Left ventricle myocardium inferior (tissue), 1 donor: ENCODE measurements at regions not wholly inside any gene's neighbourhood (a gene's known extent, or its start where the extent isn't known, plus 50 kb on each side); places are given as distances from the start of the nearest gene placed in this dataset.

ENCODE experiments used
- DNase-seq: peaks from one replicate; pipeline ENCODE4 v3.0.0-alpha.2; 2020
- H3K27ac ChIP-seq: fragments of 200-600 bp; replicated peaks from 2 replicates; pipeline ENCODE4 v1.8.0; 2021
- H3K27me3 ChIP-seq: fragments of 200-600 bp; 2 replicates; pipeline ENCODE4 v1.8.0; 2021; ENCODE audit warnings: low read depth
- H3K36me3 ChIP-seq: fragments of 200-600 bp; 2 replicates; pipeline ENCODE4 v1.8.0; 2021
- H3K4me1 ChIP-seq: fragments of 200-600 bp; 2 replicates; pipeline ENCODE4 v1.8.0; 2021
- H3K4me3 ChIP-seq: fragments of 200-600 bp; 2 replicates; pipeline ENCODE4 v1.8.0; 2021; ENCODE audit warnings: mild to moderate bottlenecking, moderate library complexity
- H3K9me3 ChIP-seq: fragments of 200-600 bp; replicated peaks from 2 replicates; pipeline ENCODE4 v1.8.0; 2021
- CTCF ChIP-seq: fragments of 200-600 bp; IDR thresholded peaks from 2 replicates; pipeline ENCODE4 v1.8.0; 2021; ENCODE audit warnings: antibody characterized with exemption, mild to moderate bottlenecking, borderline replicate concordance
- intact Hi-C: fragments of 100-400 bp; cut with micrococcal nuclease; formaldehyde crosslinking; loops from one replicate; pipeline ENCODE4 v1.11.0; 2022
- donor health status: DM: no; HTN: yes; CAD: no; lungs with severe emphysema.

- Histone ChIP-seq H3K36me3 (no peaks in the 10 kb centered on the region), H3K9me3 (no peaks in the 10 kb centered on the region), H3K4me3 (no peak overlapping the region), H3K4me1 (no peaks in the 10 kb centered on the region), H3K27ac (no peak overlapping the region), H3K27me3 (no peaks in the 10 kb centered on the region)
- TF ChIP-seq CTCF = no peak
- intact Hi-C loops = no loop called here
- DNase-seq = no peak
Measured at GRCh38 chr5:68658810-68659372, 434.9 kb upstream of the SLC30A5 start.

DNA sequence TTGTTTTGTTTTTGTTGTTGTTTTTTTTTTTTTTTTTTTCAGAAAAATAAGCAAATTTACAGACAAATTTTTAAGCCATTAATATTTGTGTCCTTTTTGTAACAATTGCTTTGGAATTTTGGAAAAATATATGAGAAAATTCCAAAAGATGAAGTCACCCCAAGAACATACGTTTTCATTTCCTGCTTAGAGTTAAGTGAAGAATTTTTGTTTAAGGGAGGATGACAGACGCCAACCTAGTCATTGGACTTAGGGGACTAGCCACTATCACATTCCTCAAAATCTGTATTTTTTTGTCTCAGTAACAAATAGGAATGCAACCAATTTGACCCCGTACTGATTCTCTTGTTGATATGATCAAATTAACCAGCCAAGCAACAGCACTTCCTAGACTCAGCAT lies 433.9 kb upstream of the SLC30A5 start:
- DNase-seq = no peak

GRCh38 chr5:68661237-68661636 lies 432.6 kb upstream of the SLC30A5 start:
- no peaks in the 10 kb centered on the region for H3K4me1 ChIP-seq
- no peaks in the 10 kb centered on the region for H3K27me3 ChIP-seq
- H3K4me3 ChIP-seq = no peak overlapping the region
- no peak overlapping the region for H3K27ac ChIP-seq
- intact Hi-C loops = no loop called here
- H3K9me3 ChIP-seq = no peaks in the 10 kb centered on the region
- DNase-seq = no peak
- peak; percentile 47 for TF ChIP-seq CTCF
- H3K36me3 ChIP-seq = no peaks in the 10 kb centered on the region

More for the DNA sequence above, 433.9 kb upstream of the SLC30A5 start:
- Histone ChIP-seq H3K27me3 (no peaks in the 10 kb centered on the region), H3K4me3 (no peak overlapping the region), H3K9me3 (no peaks in the 10 kb centered on the region), H3K36me3 (no peaks in the 10 kb centered on the region), H3K27ac (no peak overlapping the region), H3K4me1 (no peaks in the 10 kb centered on the region)
- TF ChIP-seq CTCF = no peak
- intact Hi-C loops = no loop called here

GRCh38 chr5:68662804-68663307 lies 431.0 kb upstream of the SLC30A5 start:
- Histone ChIP-seq H3K9me3 (no peaks in the 10 kb centered on the region), H3K27ac (no peak overlapping the region), H3K27me3 (no peaks in the 10 kb centered on the region), H3K36me3 (no peaks in the 10 kb centered on the region), H3K4me3 (no peak overlapping the region), H3K4me1 (no peaks in the 10 kb centered on the region)
- TF ChIP-seq CTCF = no peak
- intact Hi-C loops = no loop called here
- no peak for DNase-seq

DNA sequence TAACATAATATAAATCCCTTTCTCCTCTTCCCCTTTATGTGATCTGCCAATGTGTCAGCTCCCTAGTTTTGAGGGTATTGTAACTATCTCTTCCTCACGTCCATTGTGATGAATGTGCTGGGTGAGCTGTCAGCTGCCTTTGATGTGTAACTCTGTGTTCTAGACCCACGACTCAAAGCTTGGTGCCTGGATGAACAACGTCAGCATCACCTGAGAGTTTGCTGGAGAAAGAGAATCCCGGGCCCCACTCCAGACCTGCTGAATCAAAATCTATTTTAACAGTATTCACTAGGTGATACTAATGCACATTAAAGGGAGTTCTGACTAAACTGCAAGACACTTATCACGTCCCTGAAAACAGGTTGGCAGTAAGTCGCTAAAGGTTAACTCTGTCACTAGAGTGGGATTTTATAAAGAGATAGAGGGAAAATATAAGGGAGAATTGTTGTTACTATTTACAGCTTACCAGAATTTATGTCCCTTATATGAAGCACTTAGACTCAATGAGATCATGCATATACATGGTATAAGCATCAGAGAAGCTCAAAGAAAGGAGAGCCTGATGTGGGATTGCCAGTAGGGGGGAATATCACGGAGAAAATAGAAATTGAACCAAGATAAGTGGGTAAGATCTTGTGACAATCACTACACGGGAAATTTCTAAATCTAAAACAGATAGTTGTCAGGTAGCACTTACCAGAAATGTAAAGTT lies 423.8 kb upstream of the SLC30A5 start:
- intact Hi-C loops = no loop called here
- H3K27ac ChIP-seq = no peak overlapping the region
- TF ChIP-seq CTCF = no peak
- H3K27me3 ChIP-seq = no peaks in the 10 kb centered on the region
- DNase-seq = no peak
- H3K4me1 ChIP-seq = no peaks in the 10 kb centered on the region
- no peaks in the 10 kb centered on the region for H3K9me3 ChIP-seq
- H3K36me3 ChIP-seq = no peaks in the 10 kb centered on the region
- no peak overlapping the region for H3K4me3 ChIP-seq
